OCI-M1 (cell line): ENCODE measurements at regions not wholly inside any gene's neighbourhood (a gene's known extent, or its start where the extent isn't known, plus 50 kb on each side); places are given as distances from the start of the nearest gene placed in this dataset.
"Not testable (repeated sequence)": the region's sequence is repeated elsewhere in the genome, so short reads cannot be mapped to it uniquely, and the experiment has no call there.

Source experiments
- DNase-seq: peaks from one replicate; lab custom pipeline; 2025; lab: John Stamatoyannopoulos, UW

DNA sequence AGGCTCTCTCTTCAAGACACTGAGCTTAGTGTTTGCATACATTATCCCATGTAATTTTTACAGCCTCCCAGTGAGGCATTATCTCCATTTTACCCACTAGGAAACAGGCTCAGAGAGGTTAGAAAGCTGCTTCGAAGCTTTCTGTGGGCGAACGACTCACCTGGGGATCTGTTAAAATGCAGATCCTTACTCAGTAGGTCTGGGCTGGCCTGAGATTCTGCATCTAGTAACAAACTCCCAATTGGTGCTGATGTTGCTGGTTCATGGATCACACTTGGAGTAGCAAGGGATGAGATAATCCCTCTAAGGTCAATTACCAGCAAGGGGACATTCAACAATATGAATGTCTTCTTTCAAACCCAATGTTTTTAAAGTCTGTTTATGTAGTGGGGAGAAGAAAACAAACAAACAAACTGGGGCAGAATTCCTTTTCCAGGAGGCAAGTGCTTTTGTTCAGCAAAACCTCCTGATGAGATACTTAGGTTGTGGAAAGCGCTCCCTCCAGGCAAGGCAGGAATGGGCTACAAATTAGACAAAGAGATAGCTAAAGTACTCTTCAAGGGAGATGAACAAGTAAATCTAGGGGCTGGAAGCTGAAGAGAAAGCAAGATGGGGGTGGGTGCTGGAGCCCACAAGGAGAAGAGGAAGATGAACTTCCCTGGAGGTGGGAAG is 311.9 kb downstream of the SHQ1 start:
- no peak for DNase-seq

DNA sequence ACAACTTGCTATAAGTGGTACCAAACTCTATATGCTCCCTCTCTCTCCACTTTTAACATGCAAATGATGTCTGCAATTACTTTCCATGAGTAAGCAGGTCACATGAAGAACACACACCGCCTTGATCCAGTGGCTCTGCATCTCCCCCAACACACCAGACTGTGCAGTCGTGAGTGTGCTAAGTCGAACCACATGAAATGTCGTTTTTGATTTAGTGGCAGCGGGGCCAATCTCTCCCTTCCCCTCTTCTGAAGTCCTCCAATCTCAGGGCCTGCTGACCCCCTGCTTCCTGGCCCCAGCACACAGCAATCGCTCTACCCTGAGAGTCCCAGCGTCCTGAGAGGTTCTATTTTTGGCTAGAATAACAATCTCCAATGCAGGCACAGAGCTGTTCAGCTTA is 312.5 kb downstream of the SHQ1 start:
- no peak for DNase-seq

GRCh38 chr3:72533591-72534473 is 314.4 kb downstream of the SHQ1 start:
- peak; percentile 56 for DNase-seq

DNA sequence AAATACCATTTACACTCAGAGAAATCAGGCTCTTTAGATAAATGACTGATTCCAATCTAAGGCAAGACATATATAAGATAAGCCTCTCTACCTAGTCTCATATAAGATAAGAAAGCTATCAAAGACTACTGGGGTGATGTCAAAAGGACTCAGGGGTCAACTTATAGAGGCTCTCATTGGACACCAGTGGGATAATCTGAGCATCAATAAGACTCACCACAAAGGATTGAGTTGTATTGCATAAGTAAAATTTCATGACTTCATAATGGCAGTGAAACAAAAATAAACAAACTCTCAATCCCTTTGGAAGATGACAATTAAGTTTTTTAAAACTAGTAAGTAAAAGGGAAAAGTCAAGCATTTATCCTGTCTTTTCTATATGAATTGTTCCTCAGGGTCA is 317.8 kb downstream of the SHQ1 start:
- DNase-seq: no peak

DNA sequence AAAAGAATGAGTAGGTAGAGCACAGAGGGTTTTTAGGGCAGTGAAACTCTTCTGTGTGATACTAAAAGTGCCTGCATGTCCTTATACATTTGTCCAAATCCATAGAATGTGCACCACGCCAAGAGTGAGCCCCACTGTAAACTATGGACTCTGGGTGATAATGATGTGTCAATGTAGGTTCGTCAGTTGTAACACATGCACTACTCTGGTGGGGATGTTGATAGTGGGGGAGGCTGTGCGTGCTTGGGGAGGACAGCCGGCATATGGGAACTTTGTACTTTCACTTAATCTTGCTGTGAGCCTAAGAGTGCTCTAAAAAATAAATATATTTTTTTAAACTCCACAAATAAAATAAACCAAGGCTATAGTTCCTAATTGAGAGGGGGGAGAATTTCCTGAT is 319.2 kb downstream of the SHQ1 start:
- DNase-seq: no peak

DNA sequence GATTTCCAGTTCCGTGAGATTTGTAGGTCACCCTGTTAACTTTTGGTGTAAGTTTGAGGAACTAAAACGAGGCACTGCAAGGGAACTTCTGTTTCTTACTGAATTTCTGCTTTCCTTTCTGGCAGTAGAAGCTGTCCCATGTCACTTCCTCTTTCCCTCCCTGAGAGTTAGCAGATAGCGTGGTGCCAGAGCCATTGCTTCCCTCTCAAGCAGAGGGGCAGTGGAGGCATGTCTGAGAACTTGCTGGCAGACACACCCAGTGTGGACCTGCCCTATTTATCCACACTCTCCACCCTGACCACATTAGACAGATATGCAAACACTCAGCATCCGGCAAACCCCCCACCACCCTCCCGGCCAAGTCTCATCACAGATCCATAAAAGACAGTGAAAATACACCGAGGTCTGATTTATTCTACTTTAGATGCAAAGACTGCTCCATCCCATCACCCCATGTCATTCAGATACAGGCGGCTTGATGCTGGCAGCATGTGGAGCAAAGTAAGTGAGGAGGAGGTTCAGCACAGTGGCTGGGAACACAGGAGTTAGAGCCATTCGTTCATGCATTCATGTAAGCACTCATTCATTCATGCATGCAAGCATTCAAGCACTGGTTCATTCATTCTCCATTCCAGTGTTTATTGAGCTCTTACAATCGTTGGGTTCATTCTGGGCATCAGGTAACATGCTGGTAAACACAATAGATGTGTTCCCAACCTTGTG is 324.7 kb downstream of the SHQ1 start:
- DNase-seq: peak; percentile 88

GRCh38 chr3:72520690-72521308 is 327.4 kb downstream of the SHQ1 start:
- no peak for DNase-seq

- no peak for DNase-seq
Measured at GRCh38 chr3:72519946-72520604, 328.2 kb downstream of the SHQ1 start.

- no peak for DNase-seq
Measured at GRCh38 chr3:72517921-72518424, 330.3 kb downstream of the SHQ1 start.

DNA sequence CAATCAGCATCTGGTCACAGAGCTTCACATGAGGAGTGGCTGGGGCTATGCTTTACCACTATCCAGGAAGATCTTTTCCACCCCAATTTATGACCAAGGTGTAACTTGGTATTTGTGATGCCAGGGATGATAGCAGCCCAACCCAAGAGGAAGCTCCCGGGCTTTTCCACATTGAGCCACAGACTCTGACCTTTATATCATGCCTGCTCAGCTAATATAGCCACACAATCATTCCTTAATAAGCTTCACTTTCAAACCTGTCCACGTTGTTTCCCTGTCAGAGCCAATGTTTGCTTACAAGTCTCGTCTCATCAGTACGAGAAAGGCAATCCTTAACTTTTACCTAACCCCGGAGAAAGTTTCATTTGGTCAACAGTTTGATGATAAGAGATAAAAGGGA is 330.9 kb downstream of the SHQ1 start:
- no peak for DNase-seq

- DNase-seq: no peak
Measured at GRCh38 chr3:72516361-72516760, 331.9 kb downstream of the SHQ1 start.

DNA sequence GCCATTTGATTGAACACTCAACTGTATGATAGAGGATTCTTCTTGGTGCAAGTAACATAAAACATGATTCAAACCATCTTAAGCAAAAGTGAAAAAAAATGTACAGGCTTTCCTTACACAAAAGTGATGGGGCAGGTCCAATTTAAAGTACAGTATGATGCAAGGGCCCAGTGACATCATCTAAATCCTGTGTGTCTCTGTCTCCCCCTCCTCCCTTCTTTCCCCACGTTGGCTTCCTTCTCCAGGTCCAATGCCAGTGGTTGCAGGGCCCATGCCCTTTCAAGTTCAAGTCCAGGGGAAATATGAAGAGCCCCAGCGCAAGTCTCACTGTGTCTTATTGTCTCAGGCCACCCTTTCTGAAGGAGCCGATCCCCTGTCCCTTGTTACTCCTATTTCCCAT is 332.3 kb downstream of the SHQ1 start:
- DNase-seq: no peak

DNA sequence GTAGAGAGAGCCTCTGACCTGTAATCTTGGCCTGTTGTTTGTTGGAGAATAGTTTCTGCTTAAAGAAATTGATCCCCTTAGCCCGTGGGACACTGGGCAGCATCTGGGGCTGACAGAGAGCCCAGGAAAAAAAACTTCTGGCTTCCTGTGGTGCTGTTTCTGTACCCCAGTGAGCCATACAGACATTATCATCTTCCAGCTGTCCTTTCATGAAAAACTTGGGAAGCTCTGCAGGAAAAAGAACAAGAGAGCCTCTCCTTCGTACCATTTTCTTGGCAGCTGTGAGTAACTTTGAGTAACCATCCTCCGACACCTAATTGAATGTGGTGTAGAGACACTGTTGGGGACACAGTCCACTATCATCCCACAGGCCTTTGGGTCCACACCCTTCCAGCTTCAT is 333.0 kb downstream of the SHQ1 start:
- DNase-seq: no peak

- DNase-seq: no peak
Measured at GRCh38 chr3:72510247-72510646, 338.0 kb downstream of the SHQ1 start.

DNA sequence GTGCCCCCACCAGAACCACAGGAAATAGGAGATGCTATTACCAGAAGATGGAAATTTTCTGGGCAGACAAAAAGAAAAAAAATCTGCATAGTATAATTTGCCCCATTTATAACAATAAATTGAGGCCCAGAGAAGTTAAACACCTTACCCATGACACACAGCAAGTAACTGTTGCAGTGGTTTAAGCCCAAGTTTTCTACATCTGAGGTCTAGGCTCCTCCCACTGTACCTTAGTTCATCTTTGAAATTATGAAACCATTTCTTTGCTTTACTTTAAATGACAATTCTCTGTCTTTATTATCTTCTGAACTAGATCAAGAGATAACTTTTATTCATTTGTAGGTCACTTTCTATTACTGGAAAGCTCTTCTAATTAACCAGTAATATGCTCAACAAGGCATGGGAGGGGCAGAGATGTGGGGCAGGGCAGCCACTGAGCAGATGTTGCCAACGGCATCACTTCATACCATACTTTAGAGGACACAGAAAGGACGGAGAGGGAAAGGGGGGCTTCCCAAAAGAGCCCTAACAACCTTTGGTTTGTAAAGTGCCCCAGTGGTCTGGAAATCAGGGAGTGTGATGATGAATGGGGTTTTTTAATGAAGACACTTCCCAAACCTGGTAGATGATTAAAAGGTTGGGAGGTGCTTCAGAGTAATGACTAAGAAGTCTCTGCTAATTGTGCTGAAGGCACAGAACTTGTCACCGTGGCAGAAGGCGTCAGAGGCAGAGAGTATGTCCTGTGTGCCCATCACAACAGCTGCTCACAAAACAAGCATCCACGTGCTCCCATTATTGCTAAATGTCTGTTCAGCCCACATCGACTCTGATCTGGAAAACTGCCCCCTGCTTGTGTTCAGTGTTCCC is 342.5 kb downstream of the SHQ1 start:
- no peak for DNase-seq

- DNase-seq: not testable (repeated sequence)
Measured at GRCh38 chr3:72497501-72497900, 350.7 kb downstream of the SHQ1 start.

GRCh38 chr3:72496051-72496670 is 352.1 kb downstream of the SHQ1 start:
- DNase-seq: no peak

DNA sequence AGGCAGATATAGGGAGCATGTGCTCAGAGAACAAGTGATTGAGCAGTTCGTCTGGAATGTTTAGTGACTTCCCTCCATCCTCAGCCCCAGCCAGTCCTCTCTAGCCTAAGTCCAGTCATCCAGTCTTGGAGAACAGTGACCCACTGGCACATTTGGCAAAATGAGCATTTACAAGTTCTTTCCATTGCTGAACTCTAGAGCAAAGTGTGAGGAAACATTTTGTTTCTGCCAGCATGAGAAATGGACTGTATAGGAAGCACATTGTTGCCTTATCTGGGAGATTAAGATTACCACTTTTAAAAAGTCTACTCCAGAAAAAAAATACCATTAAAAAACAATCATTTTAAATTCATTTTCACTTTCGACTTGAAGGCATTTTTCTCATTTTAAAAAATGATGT is 353.6 kb downstream of the SHQ1 start:
- peak; percentile 2 for DNase-seq

- DNase-seq: no peak
Measured at GRCh38 chr3:72494130-72494529, 354.1 kb downstream of the SHQ1 start.

DNA sequence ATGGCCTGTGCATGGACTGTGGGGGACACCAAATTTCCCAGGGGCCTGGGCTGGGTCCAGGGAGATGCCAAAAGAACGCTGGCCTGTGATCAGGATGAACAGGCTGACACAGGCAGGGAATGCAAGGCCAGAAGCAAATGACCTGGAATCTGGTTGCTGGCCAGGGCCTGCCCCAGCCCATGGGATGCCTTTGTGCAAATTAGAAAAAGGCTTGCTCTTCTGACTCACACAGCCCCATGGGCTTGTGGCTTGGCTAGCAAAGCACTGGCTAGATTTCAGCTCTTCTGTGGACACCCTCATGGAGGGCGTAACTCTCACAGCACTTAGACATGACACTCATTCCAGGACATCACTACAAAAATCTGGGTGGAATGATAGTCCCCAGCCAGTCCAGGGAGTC is 356.0 kb downstream of the SHQ1 start:
- no peak for DNase-seq
